SK-N-SH (cell line): ENCODE measurements at regions not wholly inside any gene's neighbourhood (a gene's known extent, or its start where the extent isn't known, plus 50 kb on each side); places are given as distances from the start of the nearest gene placed in this dataset.

ENCODE experiments used
- CTCF ChIA-PET: fragments of 300-600, 350-600 bp; formaldehyde crosslinking; extraction: SDS; loops from one replicate; lab custom pipeline; 2021; lab: Yijun Ruan, JAX
- POLR2A ChIA-PET: fragments of 350-600 bp; sonication (Branson Sonifier 250); formaldehyde crosslinking; extraction: SDS; loops from one replicate; lab custom pipeline; 2020; ENCODE audit warnings: antibody characterized with exemption, inconsistent platforms; lab: Yijun Ruan, JAX
- DNase-seq: peaks from one replicate; pipeline ENCODE4 v3.0.0; 2012
- H2AFZ ChIP-seq: fragments of 200-600 bp; sonication (generic); 2 replicates; pipeline ENCODE4 v1.8.1; 2016; ENCODE audit warnings: antibody characterized with exemption, mild to moderate bottlenecking, low read depth
- H3F3A ChIP-seq: fragments of 200-600 bp; sonication (generic); replicated peaks from 2 replicates; pipeline ENCODE3; 2016; ENCODE audit warnings: antibody characterized with exemption, mild to moderate bottlenecking; ENCODE audit not compliant: insufficient read depth
- H3K27ac ChIP-seq, 2 experiments: fragments of 200-500 bp in 1 of 2; fragments of 200-600 bp in 1 of 2; sonication (Bioruptor generic) in 1 of 2; sonication (generic), shearing (Covaris generic) in 1 of 2; 2 replicates each; pipeline versions ENCODE4 v1.5.1 to v1.6.1; 2014 to 2016; ENCODE audit warnings: low read depth in 2 of 2, inconsistent platforms in 1 of 2, low read length in 1 of 2, mild to moderate bottlenecking in 1 of 2, mixed read lengths in 1 of 2
- H3K27me3 ChIP-seq: fragments of 200-600 bp; sonication (generic), shearing (Covaris generic); 2 replicates; pipeline ENCODE4 v1.6.1; 2016; ENCODE audit warnings: mixed run types; ENCODE audit not compliant: insufficient read depth
- H3K36me3 ChIP-seq, 2 experiments: fragments of 200-500 bp in 1 of 2; fragments of 200-600 bp in 1 of 2; sonication (Bioruptor generic) in 1 of 2; sonication (generic) in 1 of 2; replicated peaks in 1 of 2; 2 replicates each; pipeline versions ENCODE3 to v1.5.1; 2014 to 2016; ENCODE audit warnings: low read length in 1 of 2, mild to moderate bottlenecking in 1 of 2; ENCODE audit not compliant: insufficient read depth in 2 of 2, control insufficient read depth in 1 of 2
- H3K4me1 ChIP-seq, 2 experiments: fragments of 200-500 bp in 1 of 2; fragments of 200-600 bp in 1 of 2; sonication (Bioruptor generic) in 1 of 2; sonication (generic), shearing (Covaris generic) in 1 of 2; 2 replicates each; pipeline versions ENCODE4 v1.5.1 to v1.6.1; 2014 to 2016; ENCODE audit warnings: low read depth in 1 of 2, low read length in 1 of 2, mixed run types in 1 of 2; ENCODE audit not compliant: insufficient read depth in 2 of 2, control insufficient read depth in 1 of 2
- H3K4me2 ChIP-seq: fragments of 200-600 bp; sonication (generic), shearing (Covaris generic); 2 replicates; pipeline ENCODE4 v1.6.1; 2017; ENCODE audit warnings: mixed run types
- H3K4me3 ChIP-seq, 2 experiments: fragments of 200-500 bp in 1 of 2; fragments of 200-600 bp in 1 of 2; sonication (Bioruptor generic) in 1 of 2; sonication (generic), shearing (Covaris generic) in 1 of 2; 2 replicates each; pipeline versions ENCODE4 v1.5.1 to v1.8.1; 2014 to 2016; ENCODE audit warnings: low read depth in 2 of 2, inconsistent platforms in 1 of 2, low read length in 1 of 2, mild to moderate bottlenecking in 1 of 2, mixed read lengths in 1 of 2, moderate library complexity in 1 of 2
- H3K79me2 ChIP-seq: fragments of 200-600 bp; sonication (generic); 2 replicates; pipeline ENCODE4 v1.8.1; 2017; ENCODE audit warnings: mild to moderate bottlenecking; ENCODE audit not compliant: insufficient read depth
- H3K9ac ChIP-seq: fragments of 200-600 bp; sonication (generic); 2 replicates; pipeline ENCODE4 v1.6.1; 2017; ENCODE audit warnings: mixed run types
- H3K9me2 ChIP-seq: fragments of 200-600 bp; sonication (generic); 2 replicates; pipeline ENCODE4 v1.6.1; 2017; ENCODE audit warnings: mixed run types
- H3K9me3 ChIP-seq: fragments of 200-600 bp; sonication (generic); 2 replicates; pipeline ENCODE4 v1.6.1; 2017; ENCODE audit warnings: mixed run types, mild to moderate bottlenecking, moderate library complexity
- H4K20me1 ChIP-seq: fragments of 200-600 bp; sonication (generic); 2 replicates; pipeline ENCODE4 v1.6.1; 2017; ENCODE audit warnings: mild to moderate bottlenecking, mixed run types; ENCODE audit not compliant: insufficient read depth
- CHD2 ChIP-seq: fragments of 150-350 bp; IDR thresholded peaks from 2 replicates; pipeline ENCODE4 v1.6.1; 2018; ENCODE audit warnings: low read length; ENCODE audit not compliant: partially characterized antibody
- ELF1 ChIP-seq: IDR thresholded peaks from 2 replicates; pipeline ENCODE4 v1.4.0; 2012
- FOSL2 ChIP-seq: IDR thresholded peaks from 2 replicates; pipeline ENCODE4 v1.4.0; 2012; ENCODE audit warnings: low read depth, mild to moderate bottlenecking, moderate library complexity, borderline replicate concordance
- FOXM1 ChIP-seq: IDR thresholded peaks from 2 replicates; pipeline ENCODE4 v1.4.0; 2012; ENCODE audit warnings: low read depth, mild to moderate bottlenecking
- GATA2 ChIP-seq: sonication (generic); formaldehyde crosslinking; IDR thresholded peaks from 2 replicates; pipeline ENCODE4 v1.5.0; 2020; ENCODE audit warnings: mild to moderate bottlenecking, missing genetic modification reagents
- MEF2A ChIP-seq: IDR thresholded peaks from 2 replicates; pipeline ENCODE4 v1.4.0; 2012; ENCODE audit warnings: low read depth, borderline replicate concordance
- NFIC ChIP-seq: IDR thresholded peaks from 2 replicates; pipeline ENCODE4 v1.4.0; 2012; ENCODE audit warnings: borderline replicate concordance
- NRF1 ChIP-seq: IDR thresholded peaks from 2 replicates; pipeline ENCODE4 v1.6.1; 2012; ENCODE audit warnings: low read depth, mild to moderate bottlenecking, low read length
- POLR2AphosphoS5 ChIP-seq: IDR thresholded peaks from 2 replicates; pipeline ENCODE4 v1.6.1; 2012; ENCODE audit warnings: low read depth, low read length
- RCOR1 ChIP-seq: fragments of 150-350 bp; IDR thresholded peaks from 2 replicates; pipeline ENCODE4 v1.6.1; 2017; ENCODE audit warnings: antibody characterized with exemption, low read length
- SIN3A ChIP-seq: IDR thresholded peaks from 2 replicates; pipeline ENCODE4 v1.6.1; 2012; ENCODE audit warnings: low read depth, mild to moderate bottlenecking, low read length, moderate library complexity, borderline replicate concordance
- TAF1 ChIP-seq: IDR thresholded peaks from 2 replicates; pipeline ENCODE4 v1.6.1; 2012; ENCODE audit warnings: low read depth, mild to moderate bottlenecking, low read length, moderate library complexity, borderline replicate concordance
- YY1 ChIP-seq: IDR thresholded peaks from 2 replicates; pipeline ENCODE4 v1.4.0; 2012; ENCODE audit warnings: low read depth, mild to moderate bottlenecking
- WGBS: methylation state at CpG from one replicate; pipeline ENCODE4 v1.1.6; 2017; ENCODE audit warnings: low lambda C conversion rate; 5-methylcytosine and 5-hydroxymethylcytosine counted together
- TF ChIP-seq, protein P1 (sequence below): IDR thresholded peaks from 2 replicates; pipeline ENCODE4 v1.4.0; 2012; ENCODE audit warnings: low read depth, borderline replicate concordance
- TF ChIP-seq, protein P2 (sequence below): fragments of 150-350 bp; IDR thresholded peaks from 2 replicates; pipeline ENCODE4 v1.6.1; 2016; ENCODE audit warnings: mild to moderate bottlenecking, low read depth, low read length
- TF ChIP-seq, protein P3 (sequence below): fragments of 150-350 bp; IDR thresholded peaks from 2 replicates; pipeline ENCODE4 v1.6.1; 2017; ENCODE audit warnings: antibody characterized with exemption, low read length, low read depth, borderline replicate concordance
- TF ChIP-seq, protein P4 (sequence below): IDR thresholded peaks from 2 replicates; pipeline ENCODE4 v1.4.0; 2012; ENCODE audit warnings: low read depth, borderline replicate concordance
- TF ChIP-seq, protein P5 (sequence below): IDR thresholded peaks from 2 replicates; pipeline ENCODE4 v1.4.0; 2012; ENCODE audit warnings: low read depth

DNA sequence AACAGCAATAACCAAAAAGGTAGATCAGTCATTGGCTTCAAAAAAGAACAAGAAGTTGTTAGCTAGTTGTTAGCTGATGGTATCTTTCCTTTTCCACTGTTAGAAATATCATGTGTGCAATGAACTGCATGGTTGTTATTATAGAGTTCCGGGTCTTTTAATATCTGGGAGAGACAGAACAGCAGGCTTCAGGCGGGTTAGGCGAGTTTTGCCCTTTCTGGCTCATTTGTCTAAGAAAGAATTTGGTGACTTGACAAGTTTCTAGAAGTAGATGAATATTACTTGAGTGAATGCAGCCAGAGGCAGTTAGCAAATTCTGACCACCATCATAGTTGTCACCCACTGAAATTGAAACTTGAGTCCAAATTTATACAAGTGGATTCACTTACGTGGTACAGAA is 88.9 kb upstream of the MID1 start:
- ChIA-PET CTCF (interaction anchor here (1.0 to 2.3 kb wide), 2 partner anchors 14 to 519 kb away, joined by 3 to 12 read pairs; no protein-coding TSS in a partner anchor), POLR2A (no interaction called here)
- H3K9me2 ChIP-seq = no peaks in the 10 kb centered on the region
- TF ChIP-seq RCOR1 (no peak), TAF1 (no peak), MEF2A (no peak), GATA2 (no peak), NFIC (no peak), ELF1 (no peak), YY1 (no peak), FOXM1 (no peak), CHD2 (no peak), POLR2AphosphoS5 (no peak), SIN3A (no peak), FOSL2 (no peak), NRF1 (no peak)
- TF ChIP-seq, protein P1, sequence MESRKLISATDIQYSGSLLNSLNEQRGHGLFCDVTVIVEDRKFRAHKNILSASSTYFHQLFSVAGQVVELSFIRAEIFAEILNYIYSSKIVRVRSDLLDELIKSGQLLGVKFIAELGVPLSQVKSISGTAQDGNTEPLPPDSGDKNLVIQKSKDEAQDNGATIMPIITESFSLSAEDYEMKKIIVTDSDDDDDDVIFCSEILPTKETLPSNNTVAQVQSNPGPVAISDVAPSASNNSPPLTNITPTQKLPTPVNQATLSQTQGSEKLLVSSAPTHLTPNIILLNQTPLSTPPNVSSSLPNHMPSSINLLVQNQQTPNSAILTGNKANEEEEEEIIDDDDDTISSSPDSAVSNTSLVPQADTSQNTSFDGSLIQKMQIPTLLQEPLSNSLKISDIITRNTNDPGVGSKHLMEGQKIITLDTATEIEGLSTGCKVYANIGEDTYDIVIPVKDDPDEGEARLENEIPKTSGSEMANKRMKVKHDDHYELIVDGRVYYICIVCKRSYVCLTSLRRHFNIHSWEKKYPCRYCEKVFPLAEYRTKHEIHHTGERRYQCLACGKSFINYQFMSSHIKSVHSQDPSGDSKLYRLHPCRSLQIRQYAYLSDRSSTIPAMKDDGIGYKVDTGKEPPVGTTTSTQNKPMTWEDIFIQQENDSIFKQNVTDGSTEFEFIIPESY = no peak
- TF ChIP-seq, protein P2, sequence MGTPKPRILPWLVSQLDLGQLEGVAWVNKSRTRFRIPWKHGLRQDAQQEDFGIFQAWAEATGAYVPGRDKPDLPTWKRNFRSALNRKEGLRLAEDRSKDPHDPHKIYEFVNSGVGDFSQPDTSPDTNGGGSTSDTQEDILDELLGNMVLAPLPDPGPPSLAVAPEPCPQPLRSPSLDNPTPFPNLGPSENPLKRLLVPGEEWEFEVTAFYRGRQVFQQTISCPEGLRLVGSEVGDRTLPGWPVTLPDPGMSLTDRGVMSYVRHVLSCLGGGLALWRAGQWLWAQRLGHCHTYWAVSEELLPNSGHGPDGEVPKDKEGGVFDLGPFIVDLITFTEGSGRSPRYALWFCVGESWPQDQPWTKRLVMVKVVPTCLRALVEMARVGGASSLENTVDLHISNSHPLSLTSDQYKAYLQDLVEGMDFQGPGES = no peak
- TF ChIP-seq, protein P3, sequence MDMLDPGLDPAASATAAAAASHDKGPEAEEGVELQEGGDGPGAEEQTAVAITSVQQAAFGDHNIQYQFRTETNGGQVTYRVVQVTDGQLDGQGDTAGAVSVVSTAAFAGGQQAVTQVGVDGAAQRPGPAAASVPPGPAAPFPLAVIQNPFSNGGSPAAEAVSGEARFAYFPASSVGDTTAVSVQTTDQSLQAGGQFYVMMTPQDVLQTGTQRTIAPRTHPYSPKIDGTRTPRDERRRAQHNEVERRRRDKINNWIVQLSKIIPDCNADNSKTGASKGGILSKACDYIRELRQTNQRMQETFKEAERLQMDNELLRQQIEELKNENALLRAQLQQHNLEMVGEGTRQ = no peak
- TF ChIP-seq, protein P4, sequence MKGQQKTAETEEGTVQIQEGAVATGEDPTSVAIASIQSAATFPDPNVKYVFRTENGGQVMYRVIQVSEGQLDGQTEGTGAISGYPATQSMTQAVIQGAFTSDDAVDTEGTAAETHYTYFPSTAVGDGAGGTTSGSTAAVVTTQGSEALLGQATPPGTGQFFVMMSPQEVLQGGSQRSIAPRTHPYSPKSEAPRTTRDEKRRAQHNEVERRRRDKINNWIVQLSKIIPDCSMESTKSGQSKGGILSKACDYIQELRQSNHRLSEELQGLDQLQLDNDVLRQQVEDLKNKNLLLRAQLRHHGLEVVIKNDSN = no peak
- TF ChIP-seq, protein P5, sequence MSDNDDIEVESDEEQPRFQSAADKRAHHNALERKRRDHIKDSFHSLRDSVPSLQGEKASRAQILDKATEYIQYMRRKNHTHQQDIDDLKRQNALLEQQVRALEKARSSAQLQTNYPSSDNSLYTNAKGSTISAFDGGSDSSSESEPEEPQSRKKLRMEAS = no peak
- H3K79me2 ChIP-seq = no peaks in the 10 kb centered on the region
- no peak overlapping the region for H3K27ac ChIP-seq
- no peaks in the 10 kb centered on the region for H4K20me1 ChIP-seq
- no peak overlapping the region for H2AFZ ChIP-seq
- H3K4me3 ChIP-seq = no peak overlapping the region
- WGBS = 48% methylated on average over 4 of the region's 4 CpGs
- no peaks in the 10 kb centered on the region for H3K36me3 ChIP-seq
- no peak overlapping the region for H3K9ac ChIP-seq
- no peak overlapping the region for H3K4me2 ChIP-seq
- H3K9me3 ChIP-seq = no peaks in the 10 kb centered on the region
- no peaks in the 10 kb centered on the region for H3K27me3 ChIP-seq
- H3K4me1 ChIP-seq = no peaks in the 10 kb centered on the region
- no peaks in the 10 kb centered on the region for H3F3A ChIP-seq
- no peak for DNase-seq
